ENCODE measurements at regions not wholly inside any gene's neighbourhood (a gene's known extent, or its start where the extent isn't known, plus 50 kb on each side); places are given as distances from the start of the nearest gene placed in this dataset.

GRCh38 chrX:69232945-69233344 is 67.7 kb upstream of the PJA1 start:
- H3K4me3 ChIP-seq (ENCODE audit: low read depth, low read length), result no peak overlapping the region

GRCh38 chrX:69231903-69232302 is 66.7 kb upstream of the PJA1 start:
- no peak overlapping the region for H3K4me3 ChIP-seq (ENCODE audit: low read depth, low read length)

DNA sequence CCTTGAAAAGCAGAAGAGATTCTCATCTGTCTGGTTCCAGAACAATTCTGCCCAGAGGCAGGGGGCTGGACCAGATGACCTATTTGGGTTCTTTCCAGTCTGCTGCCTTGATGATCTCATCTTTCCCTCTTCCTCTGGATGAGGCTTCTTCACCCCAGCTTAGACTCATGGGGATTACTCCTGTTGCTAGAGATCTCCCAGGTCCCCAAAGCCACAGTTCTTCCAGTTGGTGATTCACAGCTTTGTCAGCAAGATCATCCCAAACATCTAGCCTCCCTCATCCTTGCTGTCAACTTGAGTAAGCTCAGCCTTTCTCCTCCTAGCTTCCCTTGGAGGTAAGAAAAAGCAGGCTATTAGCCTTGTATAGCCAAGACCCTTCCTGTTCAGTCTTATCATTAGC is 64.2 kb upstream of the PJA1 start:
- H3K4me3 ChIP-seq (ENCODE audit: low read depth, low read length), result no peak overlapping the region

- no peak overlapping the region for H3K4me3 ChIP-seq (ENCODE audit: low read depth, low read length)
These were observed 63.5 kb upstream of the PJA1 start for GRCh38 chrX:69228732-69229131.

DNA sequence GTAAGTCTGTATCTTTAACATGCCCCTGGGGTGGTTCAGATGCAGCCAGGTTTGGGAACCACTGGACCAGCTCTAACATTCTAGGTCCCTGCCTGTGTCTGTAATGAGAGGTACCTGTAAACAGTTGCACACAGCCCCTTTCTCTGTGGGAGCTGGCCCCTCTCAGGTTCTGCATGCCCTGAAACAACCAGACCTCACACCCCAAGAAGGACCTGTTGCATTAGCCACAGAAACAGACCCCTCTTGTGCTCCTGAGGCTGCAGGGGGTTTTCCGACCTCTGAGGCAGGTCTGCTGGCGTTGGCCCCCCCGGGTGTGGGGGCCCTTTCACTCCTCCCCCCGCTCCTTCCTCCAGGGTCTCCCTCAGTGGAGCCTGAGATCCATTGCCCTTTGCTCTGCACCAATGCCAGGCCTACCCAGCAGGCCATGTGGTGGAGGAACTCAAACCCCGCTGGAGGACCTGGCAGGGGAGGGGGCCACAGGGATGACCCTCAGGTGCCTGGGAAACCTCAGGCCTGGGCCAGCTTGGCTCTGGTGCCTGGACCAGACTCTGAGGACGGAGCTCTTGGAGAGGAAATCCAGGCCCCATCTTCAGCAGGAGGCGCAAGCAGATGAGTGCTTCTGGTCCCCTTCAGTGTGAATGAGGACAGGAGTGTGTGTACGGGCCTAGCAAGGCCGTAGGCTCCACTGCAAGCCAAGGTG is 61.4 kb upstream of the PJA1 start:
- H3K4me3 ChIP-seq (ENCODE audit: low read depth, low read length), result no peak overlapping the region

DNA sequence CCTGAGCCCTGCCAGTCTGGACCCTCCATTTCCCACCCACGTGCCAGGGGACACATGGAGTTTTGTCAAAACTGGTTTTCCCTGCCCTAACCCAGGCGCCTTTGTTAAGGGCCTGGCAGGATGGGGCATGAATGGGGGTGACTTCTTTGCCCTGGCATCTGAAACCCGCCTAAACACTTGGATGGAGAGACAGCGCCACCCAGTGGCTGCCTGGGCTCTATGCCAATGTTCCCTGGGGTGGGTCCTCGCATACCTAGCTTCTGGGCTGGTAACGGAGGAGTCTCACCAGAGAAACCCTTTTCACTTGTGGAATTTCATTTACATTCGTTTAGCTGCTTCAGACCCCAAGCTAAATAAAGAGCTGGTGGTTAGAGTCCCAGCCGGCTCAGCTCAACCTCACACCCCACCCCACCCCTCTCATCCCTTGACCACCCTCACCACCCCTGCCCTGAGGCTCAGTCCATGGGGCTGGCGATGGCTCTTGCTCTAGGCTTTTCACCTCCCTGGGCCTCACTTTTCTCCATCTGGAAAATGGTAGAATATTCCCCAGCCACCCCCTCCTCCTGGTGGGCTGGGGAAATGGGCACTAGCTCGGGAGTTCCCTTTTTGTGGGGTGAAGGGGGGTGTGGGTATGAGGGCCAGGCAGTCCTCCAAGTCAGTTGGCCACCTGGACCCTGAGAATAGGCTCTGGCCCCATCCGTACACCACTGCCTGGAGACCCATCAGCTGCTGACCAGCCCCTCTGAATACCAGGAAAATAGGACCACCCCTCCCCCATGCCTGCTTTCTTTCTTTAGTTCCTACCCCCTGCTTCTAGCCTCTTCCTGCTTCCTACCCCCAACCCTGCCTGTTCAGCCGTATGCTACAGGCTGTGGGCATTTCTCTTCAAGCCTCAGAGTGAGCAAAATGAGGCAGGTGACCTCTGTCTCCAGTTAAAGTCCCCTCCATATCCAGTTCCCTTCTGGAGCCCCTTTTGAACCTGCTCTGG is 57.1 kb upstream of the PJA1 start:
- no peak overlapping the region for H3K4me3 ChIP-seq (ENCODE audit: low read depth, low read length)

- no peak overlapping the region for H3K4me3 ChIP-seq (ENCODE audit: low read depth, low read length)
These were observed 56.2 kb upstream of the PJA1 start for GRCh38 chrX:69221239-69222102.

- H3K4me3 ChIP-seq (ENCODE audit: low read depth, low read length), result no peak overlapping the region
These were observed 53.2 kb upstream of the PJA1 start for GRCh38 chrX:69218407-69218997.

DNA sequence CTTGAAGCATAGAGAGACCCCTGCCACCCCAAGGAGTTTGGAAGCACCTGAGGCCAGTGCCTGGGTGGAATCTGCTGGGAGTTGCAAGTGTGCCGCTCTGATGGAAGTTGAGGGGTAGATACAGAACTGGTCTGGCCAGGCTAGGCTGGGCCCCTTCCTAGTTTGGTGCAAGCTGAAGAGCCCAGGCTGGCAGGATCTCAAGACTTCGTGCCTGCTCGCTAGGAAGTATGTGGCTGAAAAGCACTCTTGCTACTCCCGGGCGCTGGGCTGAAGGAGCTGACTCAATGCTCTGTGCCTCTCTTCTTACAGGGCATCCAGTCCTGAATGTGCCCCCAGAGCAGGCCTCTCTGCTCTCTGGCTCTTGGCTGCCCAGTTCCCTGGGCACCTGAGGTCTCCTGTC is 51.7 kb upstream of the PJA1 start:
- no peak overlapping the region for H3K4me3 ChIP-seq (ENCODE audit: low read depth, low read length)

DNA sequence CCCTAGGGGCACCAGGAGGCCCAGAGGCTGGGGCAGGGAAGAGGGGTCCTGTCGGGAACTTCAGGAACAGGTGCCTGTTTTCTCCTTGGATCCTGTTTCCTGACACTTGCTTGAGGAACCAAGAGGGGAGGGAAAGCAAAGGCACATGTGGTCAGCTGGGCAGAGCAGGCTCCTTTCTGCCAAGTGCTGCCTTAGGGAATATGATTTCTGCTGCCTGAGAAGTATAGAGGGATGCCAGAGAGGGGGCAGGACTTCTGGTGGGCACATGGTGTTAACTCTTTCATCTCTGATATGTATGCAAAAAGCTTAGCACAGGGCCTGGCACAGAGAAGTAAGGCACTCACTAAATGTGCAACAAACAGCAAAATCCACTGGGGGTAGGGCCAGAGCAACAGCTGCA is 51.2 kb upstream of the PJA1 start:
- no peak overlapping the region for H3K4me3 ChIP-seq (ENCODE audit: low read depth, low read length)

DNA sequence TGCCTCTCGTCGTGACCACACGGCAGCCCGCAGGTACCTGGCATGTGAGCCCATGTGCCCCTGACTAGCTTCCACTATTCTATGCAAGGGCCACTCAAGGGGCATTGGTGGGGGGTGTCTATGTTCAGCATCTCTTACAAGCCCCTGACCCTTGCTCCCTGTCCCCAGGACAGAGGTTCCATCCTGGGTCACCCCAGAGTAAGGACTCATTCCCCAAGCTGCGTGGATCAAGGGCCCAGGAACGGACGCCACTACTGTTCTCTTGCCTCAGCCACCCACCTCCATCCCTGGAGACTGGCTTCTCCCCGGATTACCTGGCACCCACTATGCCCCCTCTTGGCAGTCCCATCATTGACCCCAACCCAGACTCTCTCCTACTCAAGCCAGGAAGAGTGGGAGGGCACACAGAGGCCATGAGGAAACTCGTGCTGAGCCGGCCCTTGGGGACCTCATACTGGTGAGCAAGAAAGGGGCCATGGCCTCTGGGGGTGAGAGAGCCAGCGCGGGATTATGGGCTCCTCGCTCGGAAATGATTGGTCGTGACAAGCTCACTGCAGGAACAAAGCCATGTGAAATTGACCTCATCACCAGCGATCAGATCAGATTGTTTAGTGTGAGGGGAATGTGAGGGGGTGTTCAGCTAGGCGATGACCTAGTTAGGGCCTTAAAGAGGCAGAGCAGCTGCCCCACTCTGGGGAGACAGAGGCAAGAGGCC is 50.1 kb upstream of the PJA1 start:
- no peak overlapping the region for H3K4me3 ChIP-seq (ENCODE audit: low read depth, low read length)

Measured in iPS-11a (cell line).